PFSK-1 (cell line): ENCODE measurements at regions not wholly inside any gene's neighbourhood (a gene's known extent, or its start where the extent isn't known, plus 50 kb on each side); places are given as distances from the start of the nearest gene placed in this dataset.

Source experiments
- FOXP2 ChIP-seq: optimal IDR thresholded peaks from 2 replicates; pipeline ENCODE3; 2011; ENCODE audit warnings: borderline replicate concordance, control low read depth, inconsistent platforms; ENCODE audit not compliant: insufficient read depth; ENCODE audit errors: extremely low read length, extremely low read depth
- POLR2AphosphoS5 ChIP-seq: IDR thresholded peaks from 2 replicates; pipeline ENCODE4 v1.6.1; 2012; ENCODE audit warnings: low read depth, mild to moderate bottlenecking, control low read depth, low read length, moderate library complexity
- SIN3A ChIP-seq: IDR thresholded peaks from 2 replicates; pipeline ENCODE4 v1.6.1; 2012; ENCODE audit warnings: mild to moderate bottlenecking, low read length, moderate library complexity, borderline replicate concordance; ENCODE audit not compliant: insufficient read depth
- TAF1 ChIP-seq: IDR thresholded peaks from 2 replicates; pipeline ENCODE4 v1.6.1; 2012; ENCODE audit warnings: low read length, control low read depth, borderline replicate concordance; ENCODE audit not compliant: insufficient read depth
- TF ChIP-seq, protein P1 (sequence below), 2 experiments: IDR thresholded peaks; 2 replicates each; pipeline versions ENCODE4 v1.6.1 to v1.8.0; 2011 to 2012; ENCODE audit warnings: low read depth in 2 of 2, low read length in 2 of 2, control low read depth in 1 of 2, inconsistent platforms in 1 of 2, mild to moderate bottlenecking in 1 of 2, moderate library complexity in 1 of 2; ENCODE audit not compliant: insufficient read depth in 1 of 2

DNA sequence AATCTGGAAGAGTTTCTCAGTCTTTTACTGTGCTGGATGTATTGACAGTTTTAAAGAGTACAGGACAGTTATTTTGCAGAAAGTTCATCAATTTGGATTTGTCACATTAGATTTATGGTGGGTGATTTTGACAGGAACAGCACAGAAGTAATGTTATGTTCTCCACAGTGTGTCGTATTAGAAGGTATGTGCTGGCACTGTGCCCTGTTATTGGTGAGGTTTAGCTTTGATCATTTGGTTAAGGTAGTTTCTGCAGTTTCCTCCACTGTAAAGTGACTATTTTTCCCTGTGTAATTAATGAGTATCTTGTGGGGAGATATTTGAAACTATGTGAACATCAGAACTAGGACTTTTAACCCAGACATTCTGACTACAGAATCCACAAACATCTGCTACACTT, 308.5 kb upstream of the TBX3 start:
- TF ChIP-seq FOXP2 (no peak), POLR2AphosphoS5 (no peak), SIN3A (no peak), TAF1 (no peak)
- TF ChIP-seq, protein P1, sequence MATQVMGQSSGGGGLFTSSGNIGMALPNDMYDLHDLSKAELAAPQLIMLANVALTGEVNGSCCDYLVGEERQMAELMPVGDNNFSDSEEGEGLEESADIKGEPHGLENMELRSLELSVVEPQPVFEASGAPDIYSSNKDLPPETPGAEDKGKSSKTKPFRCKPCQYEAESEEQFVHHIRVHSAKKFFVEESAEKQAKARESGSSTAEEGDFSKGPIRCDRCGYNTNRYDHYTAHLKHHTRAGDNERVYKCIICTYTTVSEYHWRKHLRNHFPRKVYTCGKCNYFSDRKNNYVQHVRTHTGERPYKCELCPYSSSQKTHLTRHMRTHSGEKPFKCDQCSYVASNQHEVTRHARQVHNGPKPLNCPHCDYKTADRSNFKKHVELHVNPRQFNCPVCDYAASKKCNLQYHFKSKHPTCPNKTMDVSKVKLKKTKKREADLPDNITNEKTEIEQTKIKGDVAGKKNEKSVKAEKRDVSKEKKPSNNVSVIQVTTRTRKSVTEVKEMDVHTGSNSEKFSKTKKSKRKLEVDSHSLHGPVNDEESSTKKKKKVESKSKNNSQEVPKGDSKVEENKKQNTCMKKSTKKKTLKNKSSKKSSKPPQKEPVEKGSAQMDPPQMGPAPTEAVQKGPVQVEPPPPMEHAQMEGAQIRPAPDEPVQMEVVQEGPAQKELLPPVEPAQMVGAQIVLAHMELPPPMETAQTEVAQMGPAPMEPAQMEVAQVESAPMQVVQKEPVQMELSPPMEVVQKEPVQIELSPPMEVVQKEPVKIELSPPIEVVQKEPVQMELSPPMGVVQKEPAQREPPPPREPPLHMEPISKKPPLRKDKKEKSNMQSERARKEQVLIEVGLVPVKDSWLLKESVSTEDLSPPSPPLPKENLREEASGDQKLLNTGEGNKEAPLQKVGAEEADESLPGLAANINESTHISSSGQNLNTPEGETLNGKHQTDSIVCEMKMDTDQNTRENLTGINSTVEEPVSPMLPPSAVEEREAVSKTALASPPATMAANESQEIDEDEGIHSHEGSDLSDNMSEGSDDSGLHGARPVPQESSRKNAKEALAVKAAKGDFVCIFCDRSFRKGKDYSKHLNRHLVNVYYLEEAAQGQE (IDR thresholded peaks at IDR 0.05; ENCODE audit: insufficient read depth in 1 of 2, low read depth in 2 of 2, low read length in 2 of 2): no peak

DNA sequence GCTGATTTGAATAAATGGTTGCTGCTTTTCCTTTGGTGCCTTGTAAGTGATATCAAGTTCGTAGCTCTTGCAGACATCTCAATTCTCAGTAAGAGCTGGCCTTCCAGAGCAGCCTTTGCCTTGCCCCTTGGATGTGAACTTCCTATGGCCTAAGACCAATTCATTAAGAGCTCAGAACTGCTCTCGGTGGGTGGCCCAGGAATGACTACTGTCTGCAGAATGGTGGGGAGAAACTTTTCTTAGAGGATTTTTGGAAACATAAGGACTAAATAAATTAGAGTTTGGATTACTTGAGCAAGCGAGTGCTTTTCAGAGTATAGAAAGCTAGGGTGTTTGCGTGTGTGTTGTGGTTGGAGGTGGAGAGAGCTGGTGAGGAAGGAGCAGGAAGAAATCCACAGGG, 306.4 kb upstream of the TBX3 start:
- TF ChIP-seq FOXP2 (no peak), POLR2AphosphoS5 (no peak), SIN3A (no peak), TAF1 (no peak)
- TF ChIP-seq, protein P1 (IDR thresholded peaks at IDR 0.05; ENCODE audit: insufficient read depth in 1 of 2, low read depth in 2 of 2, low read length in 2 of 2): no peak

DNA sequence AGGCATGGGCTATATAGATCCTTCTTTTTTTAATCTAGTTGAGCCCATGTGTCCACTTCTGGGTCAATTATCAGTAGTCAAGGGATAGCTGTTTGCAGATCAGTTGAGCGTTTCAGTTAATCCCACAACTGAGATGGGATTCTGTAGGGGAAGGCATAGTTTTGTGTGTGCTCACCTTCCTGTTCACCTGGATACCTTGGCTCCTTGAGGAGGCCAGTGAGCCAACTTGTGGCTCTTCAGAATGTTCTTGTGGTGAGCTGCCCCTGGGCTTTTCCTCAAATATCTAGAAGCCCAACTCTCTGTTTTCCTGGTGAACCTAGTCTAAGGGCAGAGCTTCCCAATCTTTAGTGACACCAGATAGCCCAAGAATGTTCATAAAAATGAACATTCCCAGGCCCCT, 302.9 kb upstream of the TBX3 start:
- no peak for TF ChIP-seq SIN3A
- TF ChIP-seq POLR2AphosphoS5: no peak
- TF ChIP-seq, protein P1 (IDR thresholded peaks at IDR 0.05; ENCODE audit: insufficient read depth in 1 of 2, low read depth in 2 of 2, low read length in 2 of 2): no peak
- no peak for TF ChIP-seq FOXP2
- TF ChIP-seq TAF1: no peak

DNA sequence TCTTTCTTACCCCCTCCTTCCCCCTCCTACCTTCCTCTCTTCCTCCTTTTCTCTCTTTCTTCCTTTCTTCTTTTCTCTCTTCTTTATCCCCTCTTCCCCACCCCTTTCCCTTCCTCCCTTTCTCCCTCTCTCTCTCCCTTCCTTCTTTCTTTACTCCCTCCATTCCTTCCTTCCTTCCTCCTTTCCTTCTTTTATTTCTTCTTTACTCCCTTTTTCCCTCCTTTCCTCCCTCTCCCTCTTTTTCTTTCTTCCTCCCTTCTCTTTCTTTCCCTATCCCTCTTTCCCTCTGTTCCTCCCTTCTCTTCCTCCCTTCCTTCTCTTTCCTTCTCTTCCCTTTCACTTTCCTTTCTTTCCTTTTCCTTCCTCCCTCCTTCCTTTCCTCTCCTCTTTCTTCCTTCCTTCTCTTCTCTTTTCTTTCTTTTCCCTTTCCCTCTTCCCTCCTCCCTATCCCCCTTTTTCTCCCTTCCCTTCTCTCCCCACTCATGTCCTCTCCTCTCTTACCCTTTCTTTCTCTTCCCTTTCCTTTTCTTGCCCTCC, 302.3 kb upstream of the TBX3 start:
- no peak for TF ChIP-seq POLR2AphosphoS5
- no peak for TF ChIP-seq TAF1
- TF ChIP-seq, protein P1 (IDR thresholded peaks at IDR 0.05; ENCODE audit: insufficient read depth in 1 of 2, low read depth in 2 of 2, low read length in 2 of 2): no peak
- TF ChIP-seq SIN3A: no peak
- no peak for TF ChIP-seq FOXP2

DNA sequence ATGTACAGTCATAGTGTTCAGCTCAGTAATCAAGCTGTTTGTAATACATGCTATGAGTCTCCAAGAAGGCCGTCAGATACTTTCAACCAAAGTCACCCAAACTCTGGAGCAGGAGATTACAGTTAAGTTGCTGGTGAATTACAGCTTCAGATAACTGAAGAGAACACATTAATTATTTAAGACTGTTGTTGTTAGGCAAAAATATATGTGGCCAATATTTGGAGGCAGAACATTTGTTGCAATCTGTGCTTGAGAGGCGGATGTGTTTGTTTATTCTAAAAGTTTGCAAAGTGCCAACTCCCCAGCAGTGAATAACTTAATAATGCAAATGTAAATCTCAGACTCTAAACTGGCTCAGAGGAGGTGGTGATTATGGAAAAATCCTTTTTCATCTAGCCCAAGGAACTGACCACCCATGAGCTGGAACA, 300.7 kb upstream of the TBX3 start:
- TF ChIP-seq TAF1 (no peak), FOXP2 (no peak), SIN3A (no peak), POLR2AphosphoS5 (no peak)
- TF ChIP-seq, protein P1 (IDR thresholded peaks at IDR 0.05; ENCODE audit: insufficient read depth in 1 of 2, low read depth in 2 of 2, low read length in 2 of 2): no peak
